HG03439 (cell line): ENCODE measurements at regions not wholly inside any gene's neighbourhood (a gene's known extent, or its start where the extent isn't known, plus 50 kb on each side); places are given as distances from the start of the nearest gene placed in this dataset.
"Not testable (repeated sequence)": the region's sequence is repeated elsewhere in the genome, so short reads cannot be mapped to it uniquely, and the experiment has no call there.

Experiments
- ATAC-seq: cut with Tn5 transposase; IDR thresholded peaks from one replicate; pipeline ENCODE4 v1.9.1; 2021; ENCODE audit warnings: mild to moderate bottlenecking, moderate library complexity; ENCODE audit not compliant: unreplicated experiment

GRCh38 chr16:86858501-86858900, 280.2 kb downstream of the FOXL1 start:
- no peak for ATAC-seq

GRCh38 chr16:86861270-86861858, 283.0 kb downstream of the FOXL1 start:
- not testable (repeated sequence) for ATAC-seq

- ATAC-seq = no peak
These were observed 284.4 kb downstream of the FOXL1 start for GRCh38 chr16:86862595-86863280.

- ATAC-seq = no peak
These were observed 285.3 kb downstream of the FOXL1 start for GRCh38 chr16:86863609-86864008.

- ATAC-seq = no peak
These were observed 286.2 kb downstream of the FOXL1 start for GRCh38 chr16:86864586-86864985.

GRCh38 chr16:86865851-86866662, 287.7 kb downstream of the FOXL1 start:
- ATAC-seq = no peak

GRCh38 chr16:86866986-86867722, 288.8 kb downstream of the FOXL1 start:
- no peak for ATAC-seq

GRCh38 chr16:86868070-86868469, 289.7 kb downstream of the FOXL1 start:
- no peak for ATAC-seq

- ATAC-seq = no peak
These were observed 290.4 kb downstream of the FOXL1 start for GRCh38 chr16:86868786-86869185.

- ATAC-seq = no peak
These were observed 291.1 kb downstream of the FOXL1 start for GRCh38 chr16:86869288-86870022.

GRCh38 chr16:86870380-86870779, 292.0 kb downstream of the FOXL1 start:
- no peak for ATAC-seq

GRCh38 chr16:86872131-86872530, 293.8 kb downstream of the FOXL1 start:
- ATAC-seq = no peak

- ATAC-seq = no peak
These were observed 294.5 kb downstream of the FOXL1 start for GRCh38 chr16:86872833-86873232.

GRCh38 chr16:86874141-86874540, 295.8 kb downstream of the FOXL1 start:
- no peak for ATAC-seq

GRCh38 chr16:86876499-86876898, 298.1 kb downstream of the FOXL1 start:
- ATAC-seq = no peak

GRCh38 chr16:86877108-86877507, 298.8 kb downstream of the FOXL1 start:
- no peak for ATAC-seq

GRCh38 chr16:86877835-86878234, 299.5 kb downstream of the FOXL1 start:
- no peak for ATAC-seq

GRCh38 chr16:86878236-86879080, 300.1 kb downstream of the FOXL1 start:
- no peak for ATAC-seq

- no peak for ATAC-seq
These were observed 300.9 kb downstream of the FOXL1 start for GRCh38 chr16:86879268-86879667.
